Natural killer cell treated with Interleukin-12 subunit alpha and Interleukin-12 subunit beta and Interleukin-15 and Interleukin-18, amount 100 ng/mL, for 72 hours (primary cell): ENCODE measurements at regions not wholly inside any gene's neighbourhood (a gene's known extent, or its start where the extent isn't known, plus 50 kb on each side); places are given as distances from the start of the nearest gene placed in this dataset.

ENCODE experiments used
- ATAC-seq, 2 donors: fragments of 150-1000 bp; cut with Tn5 transposase in 1 of 2; sonication (Bioruptor Pico), chemical (Tn5 transposase) in 1 of 2; 2 replicates each; pipeline ENCODE4 v1.10.0; 2021
- DNase-seq: peaks from one replicate; pipeline ENCODE4 v3.0.0; 2022; ENCODE audit warnings: low spot score
- H3K27ac Mint-ChIP-seq, 2 donors: 1 replicate in 1 of 2; 2 replicates in 1 of 2; pipeline ENCODE4 v1.8.0; 2022; ENCODE audit warnings: mixed read lengths in 2 of 2, mild to moderate bottlenecking in 1 of 2, moderate library complexity in 1 of 2
- H3K27me3 Mint-ChIP-seq, 2 donors: 1 replicate in 1 of 2; 2 replicates in 1 of 2; pipeline ENCODE4 v1.8.0; 2022; ENCODE audit warnings: mixed read lengths in 2 of 2
- H3K36me3 Mint-ChIP-seq: one replicate; pipeline ENCODE4 v1.8.0; 2022; ENCODE audit warnings: mixed read lengths
- H3K4me1 Mint-ChIP-seq, 2 donors: 1 replicate in 1 of 2; 2 replicates in 1 of 2; pipeline ENCODE4 v1.8.0; 2022; ENCODE audit warnings: low read depth in 2 of 2, mixed read lengths in 2 of 2, mild to moderate bottlenecking in 1 of 2
- H3K4me3 Mint-ChIP-seq: one replicate; pipeline ENCODE4 v1.8.0; 2022; ENCODE audit warnings: mixed read lengths
- H3K9me3 Mint-ChIP-seq: 2 replicates; pipeline ENCODE4 v1.8.0; 2022; ENCODE audit warnings: mixed read lengths

DNA sequence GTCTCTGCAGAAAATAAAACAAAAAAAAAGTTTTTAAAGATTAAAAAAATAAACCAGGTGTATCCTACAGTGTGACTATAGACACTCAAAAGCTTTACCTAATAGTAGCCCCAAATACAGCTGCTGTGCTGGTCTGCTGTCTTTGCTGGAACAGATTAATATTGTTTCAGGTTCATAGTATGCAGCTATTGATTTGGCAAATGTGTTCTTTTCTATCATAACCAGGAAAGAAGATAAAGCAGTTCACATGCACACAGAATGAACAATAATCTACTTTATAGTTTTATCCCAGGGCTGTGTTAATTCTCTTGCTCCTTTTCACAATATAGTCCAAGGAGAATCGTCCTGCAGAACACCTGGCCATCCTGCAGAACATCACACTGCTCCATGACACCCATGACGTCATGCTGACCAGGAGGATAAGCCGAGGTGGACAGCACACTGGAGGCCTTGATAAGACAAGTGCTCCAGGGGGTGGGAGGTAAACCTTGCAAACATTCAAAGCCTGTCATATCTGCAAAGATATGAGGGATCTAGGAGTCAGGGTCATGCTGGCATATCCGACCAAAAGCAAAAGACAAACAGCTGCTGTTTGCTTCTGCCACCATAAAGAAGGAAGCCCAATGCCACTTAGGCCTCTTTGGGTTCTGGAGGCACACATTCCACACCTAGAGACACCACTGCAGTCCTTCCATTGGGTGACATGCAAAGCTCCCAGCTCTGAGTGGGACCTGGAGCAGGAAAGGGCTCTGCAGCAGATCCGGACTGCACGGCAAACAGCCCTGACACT is 86.1 kb upstream of the SLC2A1 start:
- ATAC-seq = no peak
- Mint-ChIP-seq H3K27me3 (peaks cover 3 to 6% of the 10 kb centered on the region in 2 donors), H3K4me1 (peaks cover 0 to 3% of the 10 kb centered on the region in 2 donors), H3K27ac (no peak overlapping the region), H3K36me3 (no peaks in the 10 kb centered on the region), H3K4me3 (no peak overlapping the region), H3K9me3 (no peaks in the 10 kb centered on the region)
- no peak for DNase-seq

DNA sequence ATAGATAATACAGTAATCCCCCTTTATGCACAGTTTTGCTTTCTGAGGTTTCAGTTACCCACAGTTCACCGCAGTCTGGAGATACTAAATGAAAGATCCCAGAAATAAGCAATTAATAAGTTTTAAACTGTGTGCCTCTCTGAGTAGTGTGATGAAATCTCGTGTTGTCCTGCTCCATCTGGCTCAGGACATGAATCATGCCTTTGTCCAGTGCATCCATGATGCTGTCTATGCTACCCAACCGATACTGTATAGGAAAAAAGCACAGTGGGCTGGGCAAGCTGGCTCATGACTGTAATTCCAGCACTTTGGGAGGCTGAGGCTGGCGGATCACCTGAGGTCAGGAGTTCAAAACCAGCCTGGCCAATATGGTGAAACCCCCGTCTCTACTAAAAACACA is 85.0 kb upstream of the SLC2A1 start:
- no peaks in the 10 kb centered on the region for H3K36me3 Mint-ChIP-seq
- H3K4me3 Mint-ChIP-seq = no peak overlapping the region
- peaks cover 0 to 3% of the 10 kb centered on the region in 2 donors for H3K4me1 Mint-ChIP-seq
- H3K27me3 Mint-ChIP-seq = peaks cover 3 to 6% of the 10 kb centered on the region in 2 donors
- H3K27ac Mint-ChIP-seq = no peak overlapping the region
- ATAC-seq = no peak
- no peak for DNase-seq
- no peaks in the 10 kb centered on the region for H3K9me3 Mint-ChIP-seq

DNA sequence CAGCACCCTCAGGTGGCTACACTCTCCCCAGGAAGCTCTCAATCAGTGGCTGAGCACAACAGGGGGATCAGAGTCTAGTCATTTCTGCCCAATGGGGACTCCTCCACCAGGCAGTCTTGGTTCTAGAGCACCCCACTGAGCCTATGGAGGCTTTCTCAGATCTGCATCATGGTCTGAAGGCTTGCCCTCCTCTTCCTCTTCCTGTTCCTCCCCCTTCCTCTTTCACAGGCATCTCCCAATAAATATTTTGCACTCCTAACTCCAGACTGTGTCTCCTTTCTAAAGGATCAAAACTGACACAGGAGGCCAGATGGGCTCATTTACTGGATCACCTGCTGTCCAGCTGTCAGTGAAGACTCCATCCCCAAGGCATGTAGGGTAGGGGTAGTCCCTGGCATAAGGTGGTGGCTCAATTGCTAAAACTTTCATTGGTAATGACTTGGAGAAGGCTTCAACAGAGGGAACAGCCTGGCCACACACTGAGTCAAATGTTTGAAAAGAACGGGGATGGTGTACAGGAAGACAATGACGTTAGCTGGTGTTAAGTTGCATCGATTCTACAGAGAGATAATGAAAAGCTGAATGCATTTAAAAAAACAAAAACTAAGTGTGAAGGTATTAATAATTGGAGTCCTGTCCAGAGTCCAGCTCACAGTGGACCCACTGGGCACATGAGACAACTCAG is 84.2 kb upstream of the SLC2A1 start:
- no peaks in the 10 kb centered on the region for H3K36me3 Mint-ChIP-seq
- H3K27ac Mint-ChIP-seq = no peak overlapping the region
- no peaks in the 10 kb centered on the region for H3K9me3 Mint-ChIP-seq
- H3K4me1 Mint-ChIP-seq = peaks cover 0 to 3% of the 10 kb centered on the region in 2 donors
- no peak for ATAC-seq
- H3K27me3 Mint-ChIP-seq = peaks cover 3 to 6% of the 10 kb centered on the region in 2 donors
- DNase-seq = no peak
- H3K4me3 Mint-ChIP-seq = no peak overlapping the region

DNA sequence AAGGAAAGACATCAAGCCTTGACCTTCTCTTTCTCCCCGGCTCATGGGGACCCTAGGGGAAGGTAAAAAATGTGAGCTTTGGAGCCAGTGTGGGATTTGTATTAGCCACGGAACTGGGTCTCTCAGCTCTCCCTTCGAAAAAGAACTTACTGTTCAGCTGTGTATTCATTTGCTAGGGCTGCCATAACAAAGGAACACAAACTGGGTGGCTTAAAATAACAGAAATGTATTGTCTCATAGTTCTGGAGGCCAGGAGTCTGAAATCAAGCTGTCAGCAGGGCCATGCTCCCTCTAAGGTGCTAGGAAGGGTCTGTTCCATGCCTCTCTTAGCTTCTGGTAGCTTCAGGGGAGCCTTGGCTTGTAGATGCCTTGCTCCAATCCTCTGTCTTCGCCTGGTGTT is 83.5 kb upstream of the SLC2A1 start:
- DNase-seq (no peak), ATAC-seq (no peak)
- Mint-ChIP-seq H3K27me3 (peaks cover 3 to 6% of the 10 kb centered on the region in 2 donors), H3K9me3 (no peaks in the 10 kb centered on the region), H3K36me3 (no peaks in the 10 kb centered on the region), H3K27ac (no peak overlapping the region), H3K4me3 (no peak overlapping the region), H3K4me1 (peaks cover under 1 to 5% of the 10 kb centered on the region in 2 donors)

DNA sequence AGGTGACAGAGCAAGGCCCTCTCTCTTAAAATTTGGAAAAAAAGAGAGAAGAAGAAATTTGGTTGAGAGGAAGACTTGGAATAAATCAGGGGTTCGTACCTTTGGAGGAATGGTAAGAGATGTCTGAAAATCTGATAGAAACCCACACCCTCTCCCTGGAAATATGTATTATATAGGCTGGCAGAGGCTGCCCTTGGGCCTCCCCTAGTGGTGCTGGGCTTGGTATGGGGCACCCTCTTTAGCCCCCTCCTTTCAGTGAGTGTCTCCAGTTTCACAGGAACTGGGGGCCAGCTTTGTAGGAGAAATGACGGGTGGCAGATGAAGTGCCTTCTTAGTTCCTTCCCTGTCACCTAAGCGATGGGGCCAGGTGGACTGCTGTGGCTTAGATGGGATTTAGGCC is 82.9 kb upstream of the SLC2A1 start:
- Mint-ChIP-seq H3K27ac (no peak overlapping the region), H3K4me1 (peaks cover 6 to 10% of the 10 kb centered on the region in 2 donors), H3K9me3 (no peaks in the 10 kb centered on the region), H3K4me3 (no peak overlapping the region), H3K36me3 (no peaks in the 10 kb centered on the region), H3K27me3 (peaks cover 0 to under 1% of the 10 kb centered on the region in 2 donors)
- DNase-seq (no peak), ATAC-seq (no peak)

DNA sequence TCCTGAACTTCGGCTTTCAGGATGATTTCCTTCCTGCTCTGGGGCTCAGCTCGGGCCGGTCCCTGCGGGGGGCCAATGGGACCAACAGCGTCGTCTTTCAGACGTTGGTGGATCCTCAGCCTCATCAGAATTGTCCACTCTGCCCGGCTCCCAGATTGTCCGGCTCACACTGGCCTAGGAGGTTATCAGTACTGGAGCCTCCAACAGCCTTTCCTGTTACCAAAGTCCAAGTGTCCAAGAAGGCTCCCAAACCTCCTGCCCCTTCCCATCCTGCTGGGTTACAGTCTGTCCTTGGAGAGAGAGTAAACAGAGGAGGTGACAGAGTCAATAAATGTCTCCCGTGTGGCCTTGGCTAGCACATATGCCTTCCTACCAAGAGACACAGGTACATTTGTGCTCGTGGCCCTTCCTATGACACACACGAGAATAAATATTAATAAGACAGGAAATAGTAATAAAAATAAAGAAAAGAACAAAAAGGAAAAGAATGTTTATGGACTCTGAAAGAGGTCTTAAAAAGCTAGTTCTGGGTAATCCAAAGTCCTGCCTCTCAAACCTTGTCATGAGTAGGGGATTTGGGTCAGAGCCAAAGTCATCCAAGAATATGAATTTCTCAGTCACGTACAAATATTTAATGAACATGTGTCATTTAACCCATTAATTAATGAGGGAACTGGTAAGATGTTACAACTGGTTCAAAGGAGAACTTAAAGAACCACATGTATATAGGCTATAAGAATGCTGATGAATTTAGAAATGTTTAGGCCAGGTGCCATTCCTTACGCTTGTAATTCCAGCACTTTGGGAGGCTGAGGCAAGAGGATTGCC is 80.8 kb upstream of the SLC2A1 start:
- Mint-ChIP-seq H3K4me3 (no peak overlapping the region), H3K27me3 (no peaks in the 10 kb centered on the region), H3K4me1 (peaks cover 13 to 17% of the 10 kb centered on the region in 2 donors), H3K36me3 (no peaks in the 10 kb centered on the region), H3K9me3 (no peaks in the 10 kb centered on the region), H3K27ac (no peak overlapping the region)
- no peak for DNase-seq
- ATAC-seq = no peak

DNA sequence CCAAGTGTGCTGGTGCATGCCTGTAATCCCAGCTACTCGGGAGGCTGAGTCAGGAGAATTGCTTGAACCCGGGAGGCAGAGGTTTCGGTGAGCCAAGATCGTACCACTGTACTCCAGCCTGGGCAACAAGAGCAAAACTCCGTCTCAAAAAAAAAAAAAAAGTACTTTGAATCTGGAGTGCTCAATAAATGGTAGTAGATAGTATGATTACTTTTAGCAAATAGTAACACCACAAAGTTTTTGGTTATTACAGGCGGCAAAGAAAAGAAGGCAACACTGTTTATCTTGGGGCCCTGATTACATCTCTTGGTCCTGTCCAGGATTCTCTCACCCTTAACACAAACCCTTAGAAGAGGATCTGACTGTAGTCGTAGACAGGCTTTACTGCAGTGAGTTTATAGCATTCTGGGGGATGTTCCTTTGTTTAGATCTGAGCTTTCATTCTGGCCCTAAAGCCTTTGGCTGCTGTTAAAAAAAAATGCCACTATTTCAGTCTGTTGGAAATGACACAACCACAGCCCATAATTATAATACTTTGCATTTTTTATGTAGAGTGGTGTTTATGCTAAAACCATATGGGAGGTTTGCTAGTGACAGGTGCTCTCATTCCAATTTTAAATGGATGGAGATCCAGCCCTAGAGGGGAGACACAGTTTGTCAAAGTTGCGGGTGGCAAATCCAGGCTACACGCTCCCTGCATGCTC is 79.7 kb upstream of the SLC2A1 start:
- DNase-seq = no peak
- no peaks in the 10 kb centered on the region for H3K27me3 Mint-ChIP-seq
- H3K36me3 Mint-ChIP-seq = no peaks in the 10 kb centered on the region
- no peak overlapping the region for H3K27ac Mint-ChIP-seq
- no peak for ATAC-seq
- H3K9me3 Mint-ChIP-seq = no peaks in the 10 kb centered on the region
- H3K4me3 Mint-ChIP-seq = no peak overlapping the region
- peaks cover 15 to 19% of the 10 kb centered on the region in 2 donors for H3K4me1 Mint-ChIP-seq

DNA sequence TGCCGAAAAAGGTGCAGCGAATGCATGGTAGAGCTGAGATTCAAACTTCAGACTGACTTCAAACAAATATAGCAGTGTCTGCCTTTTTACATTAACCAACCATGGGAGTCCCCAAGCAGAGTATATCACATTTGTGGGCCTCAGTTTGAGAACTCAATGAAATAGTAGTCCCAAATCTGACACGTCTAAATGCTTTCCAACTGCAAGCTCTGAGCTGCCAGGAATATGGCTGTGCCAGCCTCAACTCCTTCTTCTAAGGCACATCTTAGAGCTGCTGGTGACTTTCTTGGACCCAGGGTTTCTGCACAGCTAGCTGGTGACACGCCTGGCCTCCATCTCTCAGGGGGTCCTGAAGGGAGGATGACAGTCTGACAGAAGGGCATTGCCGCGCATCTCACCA is 78.8 kb upstream of the SLC2A1 start:
- Mint-ChIP-seq H3K27ac (no peak overlapping the region), H3K9me3 (no peaks in the 10 kb centered on the region), H3K27me3 (no peaks in the 10 kb centered on the region), H3K4me1 (peaks cover 15 to 16% of the 10 kb centered on the region in 2 donors), H3K4me3 (no peak overlapping the region), H3K36me3 (no peaks in the 10 kb centered on the region)
- no peak for DNase-seq
- ATAC-seq = no peak

DNA sequence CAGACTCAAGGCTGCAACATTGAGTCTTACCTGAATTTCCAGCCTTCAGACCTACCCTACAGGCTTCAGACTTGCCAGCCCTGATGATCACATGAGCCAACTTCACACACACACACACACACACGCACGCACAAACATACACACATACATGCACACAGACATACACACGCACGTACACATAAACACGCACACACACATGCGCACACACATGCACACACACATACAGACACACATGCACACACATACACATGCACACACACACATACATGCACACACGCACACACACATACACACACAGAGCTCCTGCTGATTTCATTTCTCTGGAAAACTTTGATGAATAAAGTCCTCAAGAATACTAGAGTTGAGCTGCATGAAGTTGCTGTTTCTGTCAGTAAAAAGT is 78.3 kb upstream of the SLC2A1 start:
- Mint-ChIP-seq H3K27ac (no peak overlapping the region), H3K9me3 (no peaks in the 10 kb centered on the region), H3K4me1 (peaks cover 15 to 16% of the 10 kb centered on the region in 2 donors), H3K27me3 (no peaks in the 10 kb centered on the region), H3K4me3 (no peak overlapping the region), H3K36me3 (no peaks in the 10 kb centered on the region)
- DNase-seq (no peak), ATAC-seq (no peak)

DNA sequence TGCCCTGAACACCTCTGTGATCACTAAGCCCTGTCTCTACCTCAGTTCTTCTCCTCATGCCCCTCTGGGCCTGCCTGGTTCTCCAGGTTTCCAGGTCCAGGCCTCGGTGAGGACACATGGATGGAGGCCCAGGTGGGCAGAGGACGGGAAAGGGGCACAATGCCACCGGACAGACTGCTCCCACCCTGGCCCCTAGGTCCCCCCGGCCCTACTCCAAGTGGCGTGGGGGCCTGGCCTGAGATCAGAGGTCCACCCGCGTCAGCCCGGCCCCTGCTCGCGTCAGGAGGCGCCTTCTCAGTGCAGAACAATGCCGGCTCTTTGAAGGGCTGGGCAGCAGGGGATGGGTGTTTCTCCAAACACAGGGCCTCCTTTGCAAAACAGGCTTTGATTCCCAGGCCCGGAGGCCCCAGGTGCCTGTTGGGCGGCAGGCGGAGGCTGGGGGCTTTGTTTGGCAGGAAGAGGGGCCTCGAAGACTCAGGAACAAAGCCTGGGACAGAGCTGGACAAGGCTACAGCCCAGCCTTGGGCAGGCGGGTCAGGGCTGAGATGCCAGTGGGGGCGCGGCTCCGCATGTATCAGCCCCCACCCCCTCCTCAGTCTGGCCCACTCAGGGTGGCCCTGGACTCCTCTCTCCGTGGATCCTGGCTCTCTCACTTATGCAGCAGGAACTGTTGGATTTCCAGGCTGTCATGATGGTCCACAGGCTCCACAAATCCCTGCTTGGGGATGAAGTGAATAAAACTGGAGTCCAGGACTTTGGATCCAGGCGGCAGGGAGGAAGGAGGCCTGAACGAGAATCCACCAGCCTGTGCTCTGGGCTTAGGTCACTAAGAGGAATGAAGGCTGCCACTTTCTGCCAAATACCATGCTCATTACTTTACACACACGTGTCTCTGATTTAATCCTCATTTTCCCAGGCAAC is 77.4 kb upstream of the SLC2A1 start:
- no peak for ATAC-seq
- Mint-ChIP-seq H3K27me3 (no peaks in the 10 kb centered on the region), H3K27ac (no peak overlapping the region), H3K36me3 (no peaks in the 10 kb centered on the region), H3K9me3 (no peaks in the 10 kb centered on the region), H3K4me1 (peaks cover 15 to 16% of the 10 kb centered on the region in 2 donors), H3K4me3 (no peak overlapping the region)
- DNase-seq = no peak

DNA sequence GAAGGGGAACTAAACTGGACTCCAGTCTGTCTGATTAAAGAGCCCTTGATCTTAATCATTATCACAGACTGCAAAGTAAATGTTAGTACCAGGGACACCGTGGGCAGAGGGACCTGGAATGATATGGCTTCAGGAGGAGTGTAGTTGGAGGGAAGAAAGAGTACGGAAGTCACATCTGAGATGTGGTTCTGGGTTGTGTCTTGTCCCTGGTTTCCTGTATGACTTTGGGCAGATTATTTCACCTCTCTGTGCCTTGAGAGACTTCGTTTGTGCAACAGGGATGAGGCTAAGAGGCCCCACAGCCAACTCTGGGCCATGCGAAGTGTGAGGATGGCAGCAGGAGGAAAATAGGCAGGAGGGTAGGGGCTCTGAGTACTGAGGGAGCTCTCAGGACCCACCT is 76.1 kb upstream of the SLC2A1 start:
- no peak for DNase-seq

DNA sequence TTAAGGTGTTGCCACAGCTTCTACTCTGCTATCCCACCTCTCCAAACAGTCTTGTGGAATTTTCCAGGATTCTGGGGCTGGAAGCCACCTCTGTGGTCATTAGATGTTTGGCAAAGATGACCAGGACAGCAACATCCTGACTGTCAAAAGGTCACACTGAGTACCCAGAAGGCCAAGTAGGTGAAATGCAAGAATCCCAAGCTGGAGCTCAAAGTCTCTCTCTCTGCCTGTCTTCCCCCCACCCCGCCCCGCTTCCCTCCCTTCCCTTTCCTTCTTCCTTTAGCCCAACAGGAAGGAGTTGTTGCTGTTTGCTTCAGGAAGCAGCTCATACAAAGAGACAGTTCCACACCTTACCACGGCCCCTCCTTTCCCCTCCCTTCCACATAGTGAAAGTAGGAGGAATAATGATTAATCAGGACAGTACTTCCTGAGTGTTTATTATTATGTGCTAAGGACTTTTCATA is 75.6 kb upstream of the SLC2A1 start:
- ATAC-seq = no peak
- no peak for DNase-seq
- no peaks in the 10 kb centered on the region for H3K27me3 Mint-ChIP-seq
- H3K4me1 Mint-ChIP-seq = peaks cover 15 to 16% of the 10 kb centered on the region in 2 donors
- H3K27ac Mint-ChIP-seq = peak overlapping the region; percentile 82 to 83
- H3K36me3 Mint-ChIP-seq = no peaks in the 10 kb centered on the region
- H3K9me3 Mint-ChIP-seq = no peaks in the 10 kb centered on the region
- H3K4me3 Mint-ChIP-seq = peak overlapping the region; percentile 31

More for the DNA sequence above, 76.1 kb upstream of the SLC2A1 start:
- peak overlapping the region; percentile 31 for H3K4me3 Mint-ChIP-seq
- ATAC-seq = peak in 1 of 2 donors; percentile 57
- H3K27ac Mint-ChIP-seq = peak overlapping the region; percentile 82 to 83
- H3K4me1 Mint-ChIP-seq = peaks cover 15 to 16% of the 10 kb centered on the region in 2 donors
- H3K36me3 Mint-ChIP-seq = no peaks in the 10 kb centered on the region
- no peaks in the 10 kb centered on the region for H3K9me3 Mint-ChIP-seq
- H3K27me3 Mint-ChIP-seq = no peaks in the 10 kb centered on the region
